Keratinocyte (primary cell): ENCODE measurements at regions not wholly inside any gene's neighbourhood (a gene's known extent, or its start where the extent isn't known, plus 50 kb on each side); places are given as distances from the start of the nearest gene placed in this dataset.

Experiments
- DNase-seq: peaks from one replicate; pipeline ENCODE4 v3.0.0-alpha.2; 2011; ENCODE audit warnings: low read depth, missing footprints, low spot score
- FAIRE-seq: peaks from 2 replicates; lab custom pipeline; 2011; peaks lifted over from hg19 to GRCh38; lab: Jason Lieb, UNC
- H2AFZ ChIP-seq: 2 replicates; pipeline ENCODE4 v1.6.0; 2012; ENCODE audit warnings: low read length, control low read depth, inconsistent platforms; ENCODE audit not compliant: control insufficient read depth
- H3K27ac ChIP-seq: 2 replicates; pipeline ENCODE4 v1.5.1; 2011; ENCODE audit warnings: low read length; ENCODE audit not compliant: control insufficient read depth, insufficient read depth
- H3K27me3 ChIP-seq: 3 replicates; pipeline ENCODE4 v1.6.0; 2011; ENCODE audit warnings: low read length; ENCODE audit not compliant: control insufficient read depth, insufficient read depth; ENCODE audit errors: extremely low read depth
- H3K36me3 ChIP-seq, 2 experiments: 2 replicates in 1 of 2; 3 replicates in 1 of 2; pipeline ENCODE4 v1.5.1; 2011; ENCODE audit warnings: low read length in 2 of 2, mild to moderate bottlenecking in 1 of 2; ENCODE audit not compliant: control insufficient read depth in 2 of 2, insufficient read depth in 2 of 2; ENCODE audit errors: extremely low read depth in 1 of 2
- H3K4me1 ChIP-seq: 3 replicates; pipeline ENCODE4 v1.5.1; 2011; ENCODE audit warnings: low read length; ENCODE audit not compliant: control insufficient read depth, insufficient read depth; ENCODE audit errors: extremely low read depth
- H3K4me2 ChIP-seq: 3 replicates; pipeline ENCODE4 v1.6.0; 2011; ENCODE audit warnings: low read depth, low read length; ENCODE audit not compliant: control insufficient read depth, insufficient read depth; ENCODE audit errors: extremely low read depth
- H3K4me3 ChIP-seq, 3 experiments: fragments of 200-600 bp in 1 of 3; sonication (generic) in 1 of 3; 2 replicates in 2 of 3; 3 replicates in 1 of 3; pipeline ENCODE4 v1.5.1; 2011 to 2016; ENCODE audit warnings: low read length in 3 of 3, mild to moderate bottlenecking in 3 of 3, control low read depth in 2 of 3, inconsistent platforms in 1 of 3, low read depth in 1 of 3, mixed read lengths in 1 of 3, mixed run types in 1 of 3, moderate library complexity in 1 of 3; ENCODE audit not compliant: control insufficient read depth in 2 of 3, insufficient read depth in 2 of 3; ENCODE audit errors: extremely low read depth in 1 of 3
- H3K79me2 ChIP-seq: 2 replicates; pipeline ENCODE4 v1.6.0; 2012; ENCODE audit warnings: low read length; ENCODE audit not compliant: control insufficient read depth, insufficient read depth
- H3K9ac ChIP-seq: 3 replicates; pipeline ENCODE4 v1.6.0; 2011; ENCODE audit warnings: low read length; ENCODE audit not compliant: control insufficient read depth, insufficient read depth; ENCODE audit errors: extremely low read depth
- H3K9me1 ChIP-seq: 3 replicates; pipeline ENCODE4 v1.6.0; 2011; ENCODE audit warnings: low read length; ENCODE audit not compliant: control insufficient read depth, insufficient read depth; ENCODE audit errors: extremely low read depth
- H3K9me3 ChIP-seq: 2 replicates; pipeline ENCODE4 v1.5.1; 2012; ENCODE audit warnings: low read depth, low read length; ENCODE audit not compliant: control insufficient read depth
- H4K20me1 ChIP-seq: 3 replicates; pipeline ENCODE4 v1.6.0; 2011; ENCODE audit warnings: low read length; ENCODE audit not compliant: control insufficient read depth, insufficient read depth; ENCODE audit errors: extremely low read depth
- CTCF ChIP-seq, 3 experiments: IDR thresholded peaks in 1 of 3; conservative IDR thresholded peaks in 1 of 3; optimal IDR thresholded peaks in 1 of 3; 2 replicates in 2 of 3; 3 replicates in 1 of 3; pipeline versions ENCODE3 to v1.5.1; 2011; ENCODE audit warnings: low read length in 3 of 3, mild to moderate bottlenecking in 3 of 3, moderate library complexity in 2 of 3, control low read depth in 1 of 3, inconsistent platforms in 1 of 3; ENCODE audit not compliant: insufficient read depth in 2 of 3; ENCODE audit errors: extremely low read depth in 1 of 3
- EZH2 ChIP-seq: IDR thresholded peaks from one replicate; pipeline ENCODE4 v1.6.1; 2012; ENCODE audit warnings: inconsistent platforms, mild to moderate bottlenecking, low read length, moderate library complexity
- dilution Hi-C: fragments of 300-500 bp; cut with MboI; formaldehyde crosslinking; loops from one replicate; pipeline ENCODE4 v1.7.0; 2020; ENCODE audit warnings: low sequenced_read_pairs; ENCODE audit not compliant: extremely low pct_ligation_motif_present

GRCh38 chr5:110257971-110258370 lies 468.5 kb downstream of the TMEM232 start:
- H2AFZ ChIP-seq = no peak overlapping the region
- no peak overlapping the region for H3K4me3 ChIP-seq
- DNase-seq = no peak
- H3K27ac ChIP-seq = no peak overlapping the region
- no peaks in the 10 kb centered on the region for H3K27me3 ChIP-seq
- no peaks in the 10 kb centered on the region for H3K4me1 ChIP-seq
- H3K9ac ChIP-seq = no peak overlapping the region
- no peaks in the 10 kb centered on the region for H3K9me1 ChIP-seq
- no peaks in the 10 kb centered on the region for H3K79me2 ChIP-seq
- FAIRE-seq = no peak
- H4K20me1 ChIP-seq = no peaks in the 10 kb centered on the region
- H3K36me3 ChIP-seq = no peaks in the 10 kb centered on the region
- dilution Hi-C loops = no loop called here
- H3K9me3 ChIP-seq = no peaks in the 10 kb centered on the region
- H3K4me2 ChIP-seq = no peak overlapping the region
- TF ChIP-seq EZH2 (no peak), CTCF (optimal IDR thresholded peaks at IDR 0.05 in 1 of 3, IDR thresholded peaks at IDR 0.05 in 1 of 3, conservative IDR thresholded peaks at IDR 0.05 in 1 of 3; ENCODE audit: extremely low read depth in 1 of 3, insufficient read depth in 2 of 3, low read length in 3 of 3) (no peak)

- Histone ChIP-seq H3K9ac (no peak overlapping the region), H3K9me3 (no peaks in the 10 kb centered on the region), H3K9me1 (no peaks in the 10 kb centered on the region), H3K27ac (no peak overlapping the region), H3K4me3 (no peak overlapping the region), H2AFZ (no peak overlapping the region), H3K36me3 (no peaks in the 10 kb centered on the region), H3K4me1 (no peaks in the 10 kb centered on the region), H3K79me2 (no peaks in the 10 kb centered on the region), H4K20me1 (no peaks in the 10 kb centered on the region), H3K27me3 (no peaks in the 10 kb centered on the region), H3K4me2 (no peak overlapping the region)
- no peak for FAIRE-seq
- TF ChIP-seq CTCF (optimal IDR thresholded peaks at IDR 0.05 in 1 of 3, IDR thresholded peaks at IDR 0.05 in 1 of 3, conservative IDR thresholded peaks at IDR 0.05 in 1 of 3; ENCODE audit: extremely low read depth in 1 of 3, insufficient read depth in 2 of 3, low read length in 3 of 3) = no peak
- TF ChIP-seq EZH2 = no peak
- dilution Hi-C loops = no loop called here
- DNase-seq = no peak
Observed at GRCh38 chr5:110258460-110259216, 467.8 kb downstream of the TMEM232 start.
